Calu3 (cell line): ENCODE measurements at regions not wholly inside any gene's neighbourhood (a gene's known extent, or its start where the extent isn't known, plus 50 kb on each side); places are given as distances from the start of the nearest gene placed in this dataset.

Source experiments
- BruUV-seq: library from RNA; stranded (reverse); fragments of 400-500 nt; replicated peaks from 2 replicates; lab custom pipeline; 2021; lab: Mats Ljungman, UMichigan
- CTCF ChIA-PET: fragments of 300-600 bp; sonication (Branson Sonifier 250); formaldehyde crosslinking; loops from one replicate; lab custom pipeline; 2022; ENCODE audit warnings: antibody characterized with exemption; lab: Charles Lee
- DNase-seq: peaks from one replicate; pipeline ENCODE4 v3.0.0; 2022
- H3K27ac Mint-ChIP-seq: one replicate; pipeline ENCODE4 v1.8.0; 2022; ENCODE audit warnings: mixed read lengths; ENCODE audit not compliant: unreplicated experiment
- H3K27me3 Mint-ChIP-seq: one replicate; pipeline ENCODE4 v1.8.0; 2022; ENCODE audit warnings: mixed read lengths; ENCODE audit not compliant: unreplicated experiment
- H3K36me3 Mint-ChIP-seq: one replicate; pipeline ENCODE4 v1.8.0; 2022; ENCODE audit warnings: mild to moderate bottlenecking, moderate library complexity, mixed read lengths; ENCODE audit not compliant: insufficient read depth, unreplicated experiment
- H3K4me1 Mint-ChIP-seq: one replicate; pipeline ENCODE4 v1.8.0; 2022; ENCODE audit warnings: mild to moderate bottlenecking, low read depth, mixed read lengths; ENCODE audit not compliant: unreplicated experiment
- H3K4me3 Mint-ChIP-seq: one replicate; pipeline ENCODE4 v1.8.0; 2022; ENCODE audit warnings: mild to moderate bottlenecking, low read depth, moderate library complexity, mixed read lengths; ENCODE audit not compliant: unreplicated experiment
- H3K9me3 Mint-ChIP-seq: one replicate; pipeline ENCODE4 v1.8.0; 2022; ENCODE audit warnings: low read depth, mixed read lengths; ENCODE audit not compliant: unreplicated experiment
- CTCF ChIP-seq: fragments of 200-600 bp; IDR thresholded peaks from one replicate; pipeline ENCODE4 v1.8.0; 2022; ENCODE audit warnings: antibody characterized with exemption; ENCODE audit not compliant: unreplicated experiment
- intact Hi-C: fragments of 100-400 bp; cut with micrococcal nuclease; formaldehyde crosslinking; loops from one replicate; pipeline ENCODE4 v1.10.0; 2022; ENCODE audit not compliant: unreplicated experiment

GRCh38 chr2:128474962-128475361, 156.3 kb upstream of the HS6ST1 start:
- intact Hi-C loops, result no loop called here
- Mint-ChIP-seq H3K27ac (no peak overlapping the region), H3K27me3 (no peaks in the 10 kb centered on the region), H3K9me3 (no peaks in the 10 kb centered on the region), H3K4me1 (no peaks in the 10 kb centered on the region), H3K36me3 (no peaks in the 10 kb centered on the region), H3K4me3 (no peak overlapping the region)
- BruUV-seq, result no TSS peak
- DNase-seq, result no peak
- no peak for TF ChIP-seq CTCF
- CTCF ChIA-PET, result no interaction called here

- H3K36me3 Mint-ChIP-seq, result no peaks in the 10 kb centered on the region
- DNase-seq, result no peak
- TF ChIP-seq CTCF, result no peak
- no peak overlapping the region for H3K27ac Mint-ChIP-seq
- CTCF ChIA-PET, result no interaction called here
- intact Hi-C loops, result no loop called here
- no peaks in the 10 kb centered on the region for H3K27me3 Mint-ChIP-seq
- no peaks in the 10 kb centered on the region for H3K9me3 Mint-ChIP-seq
- H3K4me3 Mint-ChIP-seq, result no peak overlapping the region
- no TSS peak for BruUV-seq
- no peaks in the 10 kb centered on the region for H3K4me1 Mint-ChIP-seq
Measured at GRCh38 chr2:128475427-128476211, 157.0 kb upstream of the HS6ST1 start.

- Mint-ChIP-seq H3K4me3 (no peak overlapping the region), H3K4me1 (no peaks in the 10 kb centered on the region), H3K9me3 (no peaks in the 10 kb centered on the region), H3K27me3 (no peaks in the 10 kb centered on the region), H3K36me3 (no peaks in the 10 kb centered on the region), H3K27ac (no peak overlapping the region)
- BruUV-seq, result no TSS peak
- no peak for TF ChIP-seq CTCF
- intact Hi-C loops, result no loop called here
- CTCF ChIA-PET, result no interaction called here
- DNase-seq, result no peak
Measured at GRCh38 chr2:128477026-128477820, 158.6 kb upstream of the HS6ST1 start.

GRCh38 chr2:128477891-128478290, 159.2 kb upstream of the HS6ST1 start:
- no TSS peak for BruUV-seq
- Mint-ChIP-seq H3K4me1 (no peaks in the 10 kb centered on the region), H3K27me3 (no peaks in the 10 kb centered on the region), H3K4me3 (no peak overlapping the region), H3K9me3 (no peaks in the 10 kb centered on the region), H3K27ac (no peak overlapping the region), H3K36me3 (no peaks in the 10 kb centered on the region)
- intact Hi-C loops, result no loop called here
- no peak for TF ChIP-seq CTCF
- DNase-seq, result no peak
- CTCF ChIA-PET, result no interaction called here
